GM19328 (cell line): ENCODE measurements at regions not wholly inside any gene's neighbourhood (a gene's known extent, or its start where the extent isn't known, plus 50 kb on each side); places are given as distances from the start of the nearest gene placed in this dataset.

ENCODE experiments used
- ATAC-seq: cut with Tn5 transposase; IDR thresholded peaks from one replicate; pipeline ENCODE4 v1.9.1; 2021; ENCODE audit warnings: mild to moderate bottlenecking, moderate library complexity; ENCODE audit not compliant: unreplicated experiment

- no peak for ATAC-seq
Observed at GRCh38 chr9:1261879-1262766, 212.0 kb downstream of the DMRT2 start.

- peak; percentile 61 for ATAC-seq
Observed at GRCh38 chr9:1267141-1267570, 217.0 kb downstream of the DMRT2 start.

- ATAC-seq: no peak
Observed at GRCh38 chr9:1267581-1267980, 217.4 kb downstream of the DMRT2 start.

GRCh38 chr9:1269533-1270315, 219.6 kb downstream of the DMRT2 start:
- no peak for ATAC-seq

GRCh38 chr9:1271367-1271766, 221.2 kb downstream of the DMRT2 start:
- no peak for ATAC-seq

- no peak for ATAC-seq
Observed at GRCh38 chr9:1271786-1272185, 221.6 kb downstream of the DMRT2 start.

GRCh38 chr9:1272488-1272887, 222.3 kb downstream of the DMRT2 start:
- no peak for ATAC-seq

GRCh38 chr9:1273859-1274258, 223.7 kb downstream of the DMRT2 start:
- ATAC-seq: no peak

GRCh38 chr9:1274334-1274733, 224.2 kb downstream of the DMRT2 start:
- ATAC-seq: no peak

- ATAC-seq: no peak
Observed at GRCh38 chr9:1276474-1276873, 226.3 kb downstream of the DMRT2 start.

- no peak for ATAC-seq
Observed at GRCh38 chr9:1284727-1285126, 234.6 kb downstream of the DMRT2 start.

GRCh38 chr9:1285526-1285925, 235.4 kb downstream of the DMRT2 start:
- ATAC-seq: no peak

- no peak for ATAC-seq
Observed at GRCh38 chr9:1292384-1292783, 242.2 kb downstream of the DMRT2 start.

GRCh38 chr9:1294641-1295258, 244.6 kb downstream of the DMRT2 start:
- no peak for ATAC-seq

- ATAC-seq: no peak
Observed at GRCh38 chr9:1296331-1296730, 246.2 kb downstream of the DMRT2 start.

GRCh38 chr9:1298046-1298445, 247.9 kb downstream of the DMRT2 start:
- no peak for ATAC-seq

GRCh38 chr9:1300941-1301340, 250.8 kb downstream of the DMRT2 start:
- ATAC-seq: no peak

- no peak for ATAC-seq
Observed at GRCh38 chr9:1303932-1304331, 253.8 kb downstream of the DMRT2 start.

- no peak for ATAC-seq
Observed at GRCh38 chr9:1311462-1312042, 261.4 kb downstream of the DMRT2 start.

GRCh38 chr9:1319436-1319835, 269.3 kb downstream of the DMRT2 start:
- ATAC-seq: no peak

- no peak for ATAC-seq
Observed at GRCh38 chr9:1320051-1320557, 269.9 kb downstream of the DMRT2 start.
